ENCODE measurements at regions not wholly inside any gene's neighbourhood (a gene's known extent, or its start where the extent isn't known, plus 50 kb on each side); places are given as distances from the start of the nearest gene placed in this dataset.

DNA sequence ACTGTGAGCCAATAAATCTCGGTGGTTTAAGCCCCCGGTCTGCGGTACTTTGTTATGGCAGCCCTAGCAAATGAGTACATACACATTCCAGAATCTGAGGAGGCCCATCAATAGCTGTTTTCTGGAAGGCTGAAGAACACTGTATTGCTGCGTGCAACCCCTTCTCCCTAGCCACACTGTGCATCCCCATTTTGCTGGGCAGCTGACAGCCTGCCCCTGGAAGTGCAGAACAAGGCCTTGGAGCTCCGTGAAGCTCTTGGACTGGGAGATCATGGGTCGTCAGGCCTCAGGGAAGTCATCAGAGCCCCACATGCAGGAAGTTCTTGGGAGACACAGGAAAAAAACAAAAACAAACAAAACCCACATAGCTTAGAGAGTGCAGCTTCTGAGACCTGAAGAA, 90.6 kb upstream of the ST6GAL2 start:
- TF ChIP-seq, protein P1, sequence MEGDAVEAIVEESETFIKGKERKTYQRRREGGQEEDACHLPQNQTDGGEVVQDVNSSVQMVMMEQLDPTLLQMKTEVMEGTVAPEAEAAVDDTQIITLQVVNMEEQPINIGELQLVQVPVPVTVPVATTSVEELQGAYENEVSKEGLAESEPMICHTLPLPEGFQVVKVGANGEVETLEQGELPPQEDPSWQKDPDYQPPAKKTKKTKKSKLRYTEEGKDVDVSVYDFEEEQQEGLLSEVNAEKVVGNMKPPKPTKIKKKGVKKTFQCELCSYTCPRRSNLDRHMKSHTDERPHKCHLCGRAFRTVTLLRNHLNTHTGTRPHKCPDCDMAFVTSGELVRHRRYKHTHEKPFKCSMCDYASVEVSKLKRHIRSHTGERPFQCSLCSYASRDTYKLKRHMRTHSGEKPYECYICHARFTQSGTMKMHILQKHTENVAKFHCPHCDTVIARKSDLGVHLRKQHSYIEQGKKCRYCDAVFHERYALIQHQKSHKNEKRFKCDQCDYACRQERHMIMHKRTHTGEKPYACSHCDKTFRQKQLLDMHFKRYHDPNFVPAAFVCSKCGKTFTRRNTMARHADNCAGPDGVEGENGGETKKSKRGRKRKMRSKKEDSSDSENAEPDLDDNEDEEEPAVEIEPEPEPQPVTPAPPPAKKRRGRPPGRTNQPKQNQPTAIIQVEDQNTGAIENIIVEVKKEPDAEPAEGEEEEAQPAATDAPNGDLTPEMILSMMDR (IDR thresholded peaks at IDR 0.05) = no peak
- TF ChIP-seq POLR2A (IDR thresholded peaks at IDR 0.05) = no peak
- TF ChIP-seq POLR2AphosphoS5 (IDR thresholded peaks at IDR 0.05) = no peak
- TF ChIP-seq EP300 (IDR thresholded peaks at IDR 0.05) = no peak

All from upper lobe of left lung (tissue), 4 donors.